Suprapubic skin (tissue), 4 donors: ENCODE measurements at regions not wholly inside any gene's neighbourhood (a gene's known extent, or its start where the extent isn't known, plus 50 kb on each side); places are given as distances from the start of the nearest gene placed in this dataset.

ENCODE experiments used
- DNase-seq, 2 donors: peaks; one replicate each; pipeline ENCODE4 v3.0.0-alpha.2; 2019; ENCODE audit warnings: low spot score in 2 of 2
- H3K27ac ChIP-seq: fragments of 200-600 bp; sonication (generic); one replicate; pipeline ENCODE4 v1.5.1; 2019
- H3K27me3 ChIP-seq: fragments of 200-600 bp; sonication (generic); one replicate; pipeline ENCODE4 v1.5.1; 2019
- H3K36me3 ChIP-seq: fragments of 200-600 bp; sonication (generic); one replicate; pipeline ENCODE4 v1.5.1; 2019
- H3K4me1 ChIP-seq: fragments of 200-600 bp; sonication (generic); one replicate; pipeline ENCODE4 v1.5.1; 2019
- H3K4me3 ChIP-seq: fragments of 200-600 bp; sonication (generic); one replicate; pipeline ENCODE4 v1.5.1; 2019; ENCODE audit warnings: mild to moderate bottlenecking
- H3K9me3 ChIP-seq: fragments of 200-600 bp; sonication (generic); one replicate; pipeline ENCODE4 v1.5.1; 2019
- EP300 ChIP-seq: sonication (generic); formaldehyde crosslinking; IDR thresholded peaks from one replicate; pipeline ENCODE4 v1.6.1; 2017; ENCODE audit warnings: antibody characterized with exemption
- POLR2A ChIP-seq, 2 donors: fragments of 450-650 bp; IDR thresholded peaks; one replicate each; pipeline ENCODE4 v1.6.1; 2017; ENCODE audit warnings: antibody characterized with exemption in 2 of 2, mild to moderate bottlenecking in 2 of 2, moderate library complexity in 2 of 2
- POLR2AphosphoS5 ChIP-seq, 3 donors: sonication (generic); formaldehyde crosslinking; IDR thresholded peaks; one replicate each; pipeline ENCODE4 v1.6.1; 2017; ENCODE audit warnings: antibody characterized with exemption in 3 of 3
- WGBS: methylation state at CpG from one replicate; pipeline ENCODE4 v1.1.5; 2018; 5-methylcytosine and 5-hydroxymethylcytosine counted together
- TF ChIP-seq, protein P1 (sequence below), 2 donors: fragments of 200-600 bp in 1 of 2; fragments of 450-650 bp in 1 of 2; sonication (generic) in 1 of 2; IDR thresholded peaks; one replicate each; pipeline ENCODE4 v1.5.1; 2016 to 2019; ENCODE audit warnings: antibody characterized with exemption in 2 of 2, mild to moderate bottlenecking in 1 of 2, moderate library complexity in 1 of 2

DNA sequence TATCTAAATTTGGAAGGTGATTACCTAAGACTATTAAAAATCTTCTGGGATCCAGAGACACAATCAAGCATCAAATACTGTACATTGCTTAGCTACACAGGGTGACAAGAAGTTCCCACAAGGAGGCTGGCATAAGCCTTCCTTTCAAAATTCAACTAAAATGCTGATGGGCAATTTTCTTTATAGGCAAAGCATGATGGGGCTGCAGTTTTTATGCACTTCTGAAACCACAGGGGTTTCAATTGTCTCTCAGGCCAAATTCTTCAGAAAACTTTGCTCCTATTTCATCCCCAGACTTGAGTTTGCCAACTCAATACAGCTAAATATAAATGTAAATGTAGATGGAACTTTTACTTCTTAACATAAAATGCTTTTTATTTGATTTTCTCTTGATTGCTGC, 241.6 kb downstream of the ZPLD1 start:
- TF ChIP-seq, protein P1, sequence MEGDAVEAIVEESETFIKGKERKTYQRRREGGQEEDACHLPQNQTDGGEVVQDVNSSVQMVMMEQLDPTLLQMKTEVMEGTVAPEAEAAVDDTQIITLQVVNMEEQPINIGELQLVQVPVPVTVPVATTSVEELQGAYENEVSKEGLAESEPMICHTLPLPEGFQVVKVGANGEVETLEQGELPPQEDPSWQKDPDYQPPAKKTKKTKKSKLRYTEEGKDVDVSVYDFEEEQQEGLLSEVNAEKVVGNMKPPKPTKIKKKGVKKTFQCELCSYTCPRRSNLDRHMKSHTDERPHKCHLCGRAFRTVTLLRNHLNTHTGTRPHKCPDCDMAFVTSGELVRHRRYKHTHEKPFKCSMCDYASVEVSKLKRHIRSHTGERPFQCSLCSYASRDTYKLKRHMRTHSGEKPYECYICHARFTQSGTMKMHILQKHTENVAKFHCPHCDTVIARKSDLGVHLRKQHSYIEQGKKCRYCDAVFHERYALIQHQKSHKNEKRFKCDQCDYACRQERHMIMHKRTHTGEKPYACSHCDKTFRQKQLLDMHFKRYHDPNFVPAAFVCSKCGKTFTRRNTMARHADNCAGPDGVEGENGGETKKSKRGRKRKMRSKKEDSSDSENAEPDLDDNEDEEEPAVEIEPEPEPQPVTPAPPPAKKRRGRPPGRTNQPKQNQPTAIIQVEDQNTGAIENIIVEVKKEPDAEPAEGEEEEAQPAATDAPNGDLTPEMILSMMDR (IDR thresholded peaks at IDR 0.05), result no peak
- no peak overlapping the region for H3K27ac ChIP-seq
- H3K27me3 ChIP-seq, result peaks cover 3% of the 10 kb centered on the region
- H3K36me3 ChIP-seq, result no peaks in the 10 kb centered on the region
- no peak overlapping the region for H3K4me3 ChIP-seq
- H3K4me1 ChIP-seq, result peaks cover 6% of the 10 kb centered on the region
- H3K9me3 ChIP-seq, result no peaks in the 10 kb centered on the region
- no peak for DNase-seq

DNA sequence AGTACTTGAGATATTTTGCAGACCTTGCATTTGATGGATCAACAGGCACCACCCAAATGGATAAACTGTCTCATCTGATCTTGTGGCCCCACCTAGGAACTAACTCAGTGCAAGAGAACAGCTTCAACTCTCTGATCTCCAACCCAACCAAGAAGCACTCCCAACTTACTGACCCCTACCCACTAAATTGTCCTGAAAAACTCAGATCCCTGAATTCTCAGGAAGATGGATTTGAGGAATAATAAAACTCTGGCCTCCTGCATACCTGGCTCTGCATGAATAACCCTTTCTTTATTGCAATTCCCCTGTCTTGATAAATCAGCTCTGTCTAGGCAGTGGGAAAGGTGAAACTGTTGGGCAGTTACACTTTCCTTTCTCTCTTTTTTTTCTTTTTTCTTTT, 247.9 kb downstream of the ZPLD1 start:
- TF ChIP-seq POLR2AphosphoS5 (IDR thresholded peaks at IDR 0.05) (no peak), POLR2A (IDR thresholded peaks at IDR 0.05) (no peak)
- TF ChIP-seq, protein P1 (IDR thresholded peaks at IDR 0.05), result no peak
- Histone ChIP-seq H3K4me1 (no peaks in the 10 kb centered on the region), H3K9me3 (no peaks in the 10 kb centered on the region), H3K27me3 (peaks cover 3% of the 10 kb centered on the region), H3K27ac (no peak overlapping the region), H3K36me3 (no peaks in the 10 kb centered on the region), H3K4me3 (no peak overlapping the region)
- no peak for DNase-seq

DNA sequence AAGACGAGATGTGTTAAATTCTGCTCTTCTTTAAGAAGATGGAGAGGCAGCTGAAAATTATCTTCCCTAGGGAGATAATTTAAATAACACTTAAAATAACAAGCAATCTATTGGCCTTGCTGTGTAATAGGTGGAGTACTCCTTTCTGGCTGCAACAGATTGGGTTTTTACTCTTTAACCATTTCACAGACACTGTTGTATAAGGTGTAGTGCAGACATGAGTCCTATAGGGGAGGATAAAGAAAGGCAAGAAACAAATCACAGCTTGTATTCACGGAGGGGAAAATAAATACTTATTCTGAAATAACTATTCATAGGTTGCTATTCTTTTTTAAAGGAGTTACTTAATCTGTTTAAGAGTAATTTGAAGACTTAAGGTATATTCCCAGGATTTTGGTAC, 252.0 kb downstream of the ZPLD1 start:
- WGBS, result 85% methylated on average over 2 of the region's 2 CpGs
- Histone ChIP-seq H3K4me1 (no peaks in the 10 kb centered on the region), H3K36me3 (no peaks in the 10 kb centered on the region), H3K9me3 (no peaks in the 10 kb centered on the region), H3K27me3 (no peaks in the 10 kb centered on the region), H3K27ac (no peak overlapping the region), H3K4me3 (no peak overlapping the region)
- TF ChIP-seq POLR2AphosphoS5 (IDR thresholded peaks at IDR 0.05) (no peak), POLR2A (IDR thresholded peaks at IDR 0.05) (no peak), EP300 (no peak)
- TF ChIP-seq, protein P1 (IDR thresholded peaks at IDR 0.05), result no peak
- no peak for DNase-seq

DNA sequence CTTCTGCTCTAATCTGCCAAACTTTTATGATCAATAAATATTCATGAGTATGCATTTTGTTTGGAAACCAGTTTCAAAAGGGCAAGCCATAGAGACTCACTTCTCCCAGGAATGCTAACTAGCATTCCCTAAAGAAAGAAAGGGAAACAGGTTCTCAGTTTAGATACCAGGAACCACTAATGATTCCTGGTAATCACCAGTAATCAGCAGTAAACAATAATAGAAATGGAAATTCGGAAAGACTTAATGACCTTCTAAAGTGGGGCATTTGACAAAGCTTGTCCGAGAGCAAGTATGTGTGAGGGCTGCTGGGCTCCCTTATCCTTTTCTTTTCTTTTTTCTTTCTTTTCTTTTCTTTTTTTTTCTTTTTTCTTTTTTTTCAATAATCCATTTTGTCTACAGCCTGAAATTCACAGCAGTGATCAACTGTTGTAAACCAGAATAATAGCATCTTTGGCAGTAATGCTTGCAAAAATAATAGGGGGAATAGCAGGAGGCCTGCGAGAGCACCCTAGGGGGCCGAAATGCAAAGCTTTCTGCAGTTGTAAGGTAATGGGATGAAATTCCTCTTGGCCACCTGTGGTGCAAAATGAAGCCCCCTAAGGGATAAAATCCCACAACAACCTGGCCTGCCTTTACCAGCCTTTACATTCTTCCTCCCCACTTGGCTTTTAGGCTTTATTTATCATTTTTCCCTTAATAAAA, 253.2 kb downstream of the ZPLD1 start:
- no peak for TF ChIP-seq POLR2A (IDR thresholded peaks at IDR 0.05)
- TF ChIP-seq, protein P1 (IDR thresholded peaks at IDR 0.05), result no peak
- TF ChIP-seq EP300, result no peak
- DNase-seq, result no peak
- WGBS, result 71% methylated on average over 4 of the region's 4 CpGs

DNA sequence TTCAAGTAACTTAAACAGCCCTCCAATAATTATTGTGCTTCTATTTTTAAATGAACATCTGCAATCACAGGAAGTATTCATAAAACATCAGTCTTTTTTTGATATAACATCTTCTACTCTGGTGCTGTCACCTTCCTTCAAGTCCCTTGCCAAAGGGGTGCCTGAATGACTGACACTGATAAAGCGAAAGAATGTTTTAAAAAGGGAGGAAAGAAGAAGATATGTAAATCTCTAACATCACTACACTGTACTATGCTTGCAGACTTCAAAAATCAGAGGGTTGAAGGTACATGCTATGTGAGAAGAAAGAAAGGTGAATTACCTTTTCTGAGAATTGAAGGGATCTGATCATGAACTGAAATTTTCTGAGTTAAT, 253.7 kb downstream of the ZPLD1 start:
- DNase-seq, result no peak
- Histone ChIP-seq H3K9me3 (no peaks in the 10 kb centered on the region), H3K4me1 (no peaks in the 10 kb centered on the region), H3K27me3 (no peaks in the 10 kb centered on the region), H3K4me3 (no peak overlapping the region), H3K36me3 (no peaks in the 10 kb centered on the region), H3K27ac (no peak overlapping the region)
- no peak for TF ChIP-seq POLR2A (IDR thresholded peaks at IDR 0.05)
- no peak for TF ChIP-seq EP300
- no peak for TF ChIP-seq POLR2AphosphoS5 (IDR thresholded peaks at IDR 0.05)
- TF ChIP-seq, protein P1 (IDR thresholded peaks at IDR 0.05), result no peak
- WGBS, result 85% methylated on average over 1 of the region's 1 CpG

More for the DNA sequence above, 253.2 kb downstream of the ZPLD1 start:
- no peaks in the 10 kb centered on the region for H3K36me3 ChIP-seq
- H3K4me3 ChIP-seq, result no peak overlapping the region
- H3K9me3 ChIP-seq, result no peaks in the 10 kb centered on the region
- H3K27me3 ChIP-seq, result no peaks in the 10 kb centered on the region
- H3K4me1 ChIP-seq, result no peaks in the 10 kb centered on the region
- H3K27ac ChIP-seq, result no peak overlapping the region
